H1 (cell line): ENCODE measurements at regions not wholly inside any gene's neighbourhood (a gene's known extent, or its start where the extent isn't known, plus 50 kb on each side); places are given as distances from the start of the nearest gene placed in this dataset.
"Not testable (repeated sequence)": the region's sequence is repeated elsewhere in the genome, so short reads cannot be mapped to it uniquely, and the experiment has no call there.

Experiments
- CTCF ChIA-PET: fragments of 300-600 bp; sonication (Branson Sonifier 250); formaldehyde crosslinking; loops from one replicate; lab custom pipeline; 2021; ENCODE audit not compliant: partially characterized antibody; lab: Charles Lee
- POLR2A ChIA-PET: fragments of 300-600 bp; sonication (Branson Sonifier 250); formaldehyde crosslinking; loops from one replicate; lab custom pipeline; 2021; ENCODE audit warnings: inconsistent platforms; ENCODE audit not compliant: partially characterized antibody; lab: Charles Lee
- DNase-seq, 2 experiments: peaks; one replicate each; pipeline versions ENCODE4 v3.0.0 to v3.0.0-alpha.2; 2010 to 2022; ENCODE audit warnings: low spot score in 2 of 2, low read depth in 1 of 2, mixed read lengths in 1 of 2
- FAIRE-seq: peaks from 2 replicates; lab custom pipeline; 2011; peaks lifted over from hg19 to GRCh38; lab: Jason Lieb, UNC
- H2AFZ ChIP-seq: 2 replicates; pipeline ENCODE4 v1.8.1; 2012; ENCODE audit warnings: low read length, inconsistent platforms
- H2AK5ac ChIP-seq: 2 replicates; pipeline ENCODE4 v1.6.1; 2013; ENCODE audit warnings: low read depth, low read length
- H2BK120ac ChIP-seq: replicated peaks from 2 replicates; pipeline ENCODE3; 2013; ENCODE audit warnings: low read depth, low read length, inconsistent platforms
- H2BK12ac ChIP-seq: 2 replicates; pipeline ENCODE4 v1.6.1; 2013; ENCODE audit warnings: low read depth, low read length
- H2BK15ac ChIP-seq: 2 replicates; pipeline ENCODE4 v1.6.1; 2013; ENCODE audit warnings: low read length
- H2BK20ac ChIP-seq: 2 replicates; pipeline ENCODE4 v1.6.1; 2013; ENCODE audit warnings: low read length
- H2BK5ac ChIP-seq: 2 replicates; pipeline ENCODE4 v1.6.1; 2013; ENCODE audit warnings: low read depth, low read length
- H3K14ac ChIP-seq: 2 replicates; pipeline ENCODE4 v1.6.1; 2013; ENCODE audit warnings: inconsistent platforms; ENCODE audit not compliant: insufficient read length
- H3K18ac ChIP-seq: 2 replicates; pipeline ENCODE4 v1.6.1; 2013; ENCODE audit warnings: low read length; ENCODE audit errors: extremely low read depth
- H3K23ac ChIP-seq: 2 replicates; pipeline ENCODE4 v1.6.1; 2013; ENCODE audit warnings: inconsistent platforms; ENCODE audit not compliant: insufficient read length
- H3K23me2 ChIP-seq: 2 replicates; pipeline ENCODE4 v1.6.1; 2013; ENCODE audit warnings: low read depth, low read length
- H3K27ac ChIP-seq: 2 replicates; pipeline ENCODE4 v1.6.1; 2011; ENCODE audit warnings: low read depth, low read length, inconsistent platforms
- H3K27me3 ChIP-seq, 4 experiments: replicated peaks in 1 of 4; 1 replicate in 1 of 4; 2 replicates in 3 of 4; pipeline versions ENCODE4 v1.6.1 to v1.8.1; 2011 to 2013; ENCODE audit warnings: low read length in 3 of 4, mild to moderate bottlenecking in 3 of 4, inconsistent platforms in 2 of 4, mixed read lengths in 2 of 4, moderate library complexity in 1 of 4; ENCODE audit not compliant: control insufficient read depth in 3 of 4, insufficient read depth in 3 of 4; ENCODE audit errors: extremely low read depth in 1 of 4
- H3K36me3 ChIP-seq, 4 experiments: 2 replicates each; pipeline versions ENCODE4 v1.6.1 to v1.8.1; 2011 to 2013; ENCODE audit warnings: mild to moderate bottlenecking in 4 of 4, low read length in 3 of 4, moderate library complexity in 2 of 4, control low read depth in 1 of 4, inconsistent platforms in 1 of 4; ENCODE audit not compliant: insufficient read depth in 4 of 4, control insufficient read depth in 2 of 4
- H3K4ac ChIP-seq: replicated peaks from 2 replicates; pipeline ENCODE3; 2013; ENCODE audit warnings: low read length, low read depth, mixed read lengths, inconsistent platforms; ENCODE audit not compliant: insufficient read length
- H3K4me1 ChIP-seq, 4 experiments: replicated peaks in 1 of 4; 1 replicate in 1 of 4; 2 replicates in 3 of 4; pipeline versions ENCODE4 v1.6.1 to v1.8.1; 2011 to 2013; ENCODE audit warnings: low read length in 3 of 4, inconsistent platforms in 2 of 4, mixed read lengths in 1 of 4; ENCODE audit not compliant: insufficient read depth in 4 of 4, control insufficient read depth in 3 of 4
- H3K4me2 ChIP-seq, 2 experiments: 2 replicates each; pipeline versions ENCODE4 v1.6.1 to v1.8.1; 2011 to 2013; ENCODE audit warnings: low read depth in 2 of 2, low read length in 2 of 2, control low read depth in 1 of 2, inconsistent platforms in 1 of 2, mild to moderate bottlenecking in 1 of 2; ENCODE audit not compliant: insufficient read depth in 1 of 2
- H3K4me3 ChIP-seq, 4 experiments: fragments of 200-600, 300-600 bp in 1 of 4; sonication (generic), shearing (Covaris generic), sonication (Bioruptor Twin) in 1 of 4; 2 replicates each; pipeline versions ENCODE4 v1.5.1 to v1.8.1; 2011 to 2016; ENCODE audit warnings: low read length in 4 of 4, low read depth in 3 of 4, control low read depth in 2 of 4, inconsistent platforms in 2 of 4, mild to moderate bottlenecking in 2 of 4, mixed read lengths in 1 of 4, moderate library complexity in 1 of 4; ENCODE audit not compliant: insufficient read depth in 2 of 4; ENCODE audit errors: extremely low read depth in 1 of 4
- H3K56ac ChIP-seq: replicated peaks from 2 replicates; pipeline ENCODE3; 2013; ENCODE audit warnings: low read depth, mild to moderate bottlenecking, mixed read lengths, low read length, inconsistent platforms; ENCODE audit not compliant: insufficient read length
- H3K79me1 ChIP-seq: 2 replicates; pipeline ENCODE4 v1.6.1; 2013; ENCODE audit warnings: low read depth, low read length, control low read depth
- H3K79me2 ChIP-seq, 2 experiments: 2 replicates each; pipeline versions ENCODE4 v1.6.1 to v1.8.1; 2012 to 2013; ENCODE audit warnings: low read length in 2 of 2, mild to moderate bottlenecking in 2 of 2, inconsistent platforms in 1 of 2; ENCODE audit not compliant: insufficient read depth in 2 of 2, control insufficient read depth in 1 of 2
- H3K9ac ChIP-seq, 4 experiments: replicated peaks in 1 of 4; 1 replicate in 1 of 4; 2 replicates in 3 of 4; pipeline versions ENCODE4 v1.6.1 to v1.8.1; 2011 to 2013; ENCODE audit warnings: low read depth in 3 of 4, low read length in 3 of 4, control low read depth in 2 of 4, mild to moderate bottlenecking in 2 of 4, moderate library complexity in 2 of 4, inconsistent platforms in 1 of 4; ENCODE audit errors: extremely low read depth in 1 of 4
- H3K9me3 ChIP-seq, 2 experiments: 2 replicates each; pipeline versions ENCODE4 v1.6.1 to v1.8.1; 2012 to 2013; ENCODE audit warnings: mild to moderate bottlenecking in 2 of 2, moderate library complexity in 2 of 2, control low read depth in 1 of 2, inconsistent platforms in 1 of 2, low read depth in 1 of 2, low read length in 1 of 2, mixed read lengths in 1 of 2; ENCODE audit not compliant: insufficient read depth in 2 of 2
- H4K20me1 ChIP-seq, 2 experiments: replicated peaks in 1 of 2; 2 replicates each; pipeline versions ENCODE3 to v1.8.1; 2011 to 2013; ENCODE audit warnings: inconsistent platforms in 2 of 2, low read length in 2 of 2, mild to moderate bottlenecking in 1 of 2; ENCODE audit not compliant: insufficient read depth in 2 of 2, control insufficient read depth in 1 of 2
- H4K5ac ChIP-seq: 2 replicates; pipeline ENCODE4 v1.6.1; 2013; ENCODE audit warnings: low read length, low read depth, mixed read lengths, inconsistent platforms; ENCODE audit not compliant: insufficient read length
- H4K8ac ChIP-seq: 2 replicates; pipeline ENCODE4 v1.8.0; 2013; ENCODE audit warnings: mild to moderate bottlenecking, moderate library complexity, low read length, inconsistent platforms; ENCODE audit not compliant: insufficient read depth; ENCODE audit errors: extremely low read depth
- H4K91ac ChIP-seq: replicated peaks from 2 replicates; pipeline ENCODE3; 2013; ENCODE audit warnings: low read length, mixed read lengths, inconsistent platforms; ENCODE audit not compliant: insufficient read length
- whole genome bisulfite sequencing, 2 experiments: shearing (Covaris generic) in 1 of 2; methylation state at CpG; one replicate each; pipeline versions ENCODE4 v1.1.6 to v1.1.7; 2013 to 2015; ENCODE audit warnings: low lambda C conversion rate in 2 of 2, mixed read lengths in 2 of 2, inconsistent platforms in 1 of 2, low coverage in 1 of 2, missing lambda C conversion rate in 1 of 2; ENCODE audit not compliant: insufficient replicate concordance in 2 of 2, insufficient coverage in 1 of 2, insufficient read length in 1 of 2; ENCODE audit errors: extremely low coverage in 1 of 2, missing lambda C conversion rate in 1 of 2; 5-methylcytosine and 5-hydroxymethylcytosine counted together

DNA sequence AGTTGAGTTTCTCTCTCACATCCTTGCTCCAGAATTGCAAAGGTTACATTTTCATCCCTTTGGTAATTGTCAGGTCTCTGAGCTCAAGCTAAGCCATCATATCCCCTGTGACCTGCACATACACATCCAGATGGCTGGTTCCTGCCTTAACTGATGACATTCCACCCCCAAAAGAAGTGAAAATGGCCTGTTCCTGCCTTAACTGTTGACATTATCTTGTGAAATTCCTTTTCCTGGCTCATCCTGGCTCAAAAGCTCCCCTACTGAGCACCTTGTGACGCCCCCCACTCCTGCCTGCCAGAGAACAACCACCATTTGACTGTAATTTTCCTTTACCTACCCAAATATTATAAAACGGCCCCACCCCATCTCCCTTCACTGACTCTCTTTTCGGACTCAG is 231.4 kb upstream of the ISX start:
- H4K20me1 ChIP-seq, POLR2A ChIA-PET, H3K9me3 ChIP-seq, H2AFZ ChIP-seq, H3K4me2 ChIP-seq, H3K36me3 ChIP-seq, DNase-seq, H2BK15ac ChIP-seq, H3K56ac ChIP-seq, H3K23ac ChIP-seq, H4K5ac ChIP-seq, H3K23me2 ChIP-seq, FAIRE-seq, H2AK5ac ChIP-seq, H4K91ac ChIP-seq, H3K79me2 ChIP-seq, H3K4ac ChIP-seq, H3K79me1 ChIP-seq, H3K27ac ChIP-seq, H3K18ac ChIP-seq, H3K9ac ChIP-seq, H3K14ac ChIP-seq, H4K8ac ChIP-seq, H2BK120ac ChIP-seq, H3K4me3 ChIP-seq, H3K27me3 ChIP-seq, H3K4me1 ChIP-seq: not testable (repeated sequence)
- H2BK12ac ChIP-seq, result 0 out of 2 replicates have a peak overlapping the region, but pooled peaks have one; percentile 5
- 64% methylated on average over 3 of the region's 3 CpGs; no CpG with 5 or more reads in 1 of the 2 experiments for WGBS, 2 experiments
- peak overlapping the region; percentile 90; the same call in 1 of the 2 replicates for H2BK20ac ChIP-seq
- peak overlapping the region; percentile 0; the same call in 1 of the 2 replicates for H2BK5ac ChIP-seq
- CTCF ChIA-PET, result interaction anchor here (1.3 kb wide), 2 partner anchors 141 to 420 kb away, joined by 3 read pairs; no protein-coding TSS in a partner anchor
